Bronchial epithelial cell (primary cell): ENCODE measurements at regions not wholly inside any gene's neighbourhood (a gene's known extent, or its start where the extent isn't known, plus 50 kb on each side); places are given as distances from the start of the nearest gene placed in this dataset.

Experiments
- DNase-seq: peaks from one replicate; pipeline ENCODE4 v3.0.0-alpha.2; 2010; ENCODE audit warnings: low read depth
- FAIRE-seq: peaks from 2 replicates; lab custom pipeline; 2011; peaks lifted over from hg19 to GRCh38; lab: Jason Lieb, UNC
- H3K27me3 ChIP-seq: 2 replicates; pipeline ENCODE4 v1.5.1; 2011; ENCODE audit warnings: low read length; ENCODE audit not compliant: control insufficient read depth, insufficient read depth
- H3K36me3 ChIP-seq: 2 replicates; pipeline ENCODE4 v1.5.1; 2011; ENCODE audit warnings: low read length; ENCODE audit not compliant: control insufficient read depth, insufficient read depth
- H3K4me3 ChIP-seq: 2 replicates; pipeline ENCODE4 v1.5.1; 2011; ENCODE audit warnings: mild to moderate bottlenecking, low read depth, low read length, control low read depth
- TF ChIP-seq, protein P1 (sequence below): IDR thresholded peaks from 2 replicates; pipeline ENCODE4 v1.5.1; 2011; ENCODE audit warnings: mild to moderate bottlenecking, moderate library complexity, low read length, control low read depth, inconsistent platforms; ENCODE audit not compliant: insufficient read depth, severe bottlenecking

DNA sequence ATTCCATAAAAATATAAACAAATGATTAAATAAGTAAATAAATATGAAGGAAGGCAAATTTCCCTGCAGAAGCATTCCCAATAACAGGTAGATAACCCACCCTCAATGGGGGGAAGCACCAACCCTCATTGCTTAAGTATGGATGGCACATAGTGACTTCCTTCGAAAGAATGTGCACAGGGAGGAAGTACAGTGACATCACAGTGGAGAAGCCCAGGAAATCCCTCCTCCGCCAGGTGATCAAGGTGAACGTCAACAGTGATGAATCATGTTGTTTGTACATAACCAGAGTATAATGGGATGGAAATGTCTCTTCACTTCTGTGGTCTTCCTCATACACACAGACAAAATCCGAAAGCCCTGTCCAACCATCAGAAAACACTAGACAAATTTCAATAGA, 267.9 kb downstream of the THBS2 start:
- peak; percentile 47 for DNase-seq
- no peaks in the 10 kb centered on the region for H3K36me3 ChIP-seq

DNA sequence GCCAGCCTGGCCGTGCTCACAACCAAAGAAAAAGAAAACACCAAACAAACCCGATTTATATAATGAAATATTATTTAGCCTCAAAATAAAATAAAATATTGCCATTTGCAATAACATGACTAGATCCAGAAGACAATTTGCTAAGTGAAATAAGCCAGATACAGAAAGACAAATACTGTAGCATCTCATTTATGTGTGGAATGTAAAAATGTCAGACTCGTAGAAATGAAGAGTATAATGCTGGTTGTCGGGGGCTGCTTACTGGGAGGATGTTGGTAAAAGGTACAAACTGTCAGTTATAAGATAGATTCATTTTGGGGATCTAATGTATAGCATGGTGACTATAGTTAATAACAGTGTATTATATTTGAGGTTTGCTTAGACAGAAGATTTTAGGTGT, 269.7 kb downstream of the THBS2 start:
- no peak overlapping the region for H3K4me3 ChIP-seq
- H3K36me3 ChIP-seq: no peaks in the 10 kb centered on the region
- FAIRE-seq (no peak), DNase-seq (no peak)
- TF ChIP-seq, protein P1, sequence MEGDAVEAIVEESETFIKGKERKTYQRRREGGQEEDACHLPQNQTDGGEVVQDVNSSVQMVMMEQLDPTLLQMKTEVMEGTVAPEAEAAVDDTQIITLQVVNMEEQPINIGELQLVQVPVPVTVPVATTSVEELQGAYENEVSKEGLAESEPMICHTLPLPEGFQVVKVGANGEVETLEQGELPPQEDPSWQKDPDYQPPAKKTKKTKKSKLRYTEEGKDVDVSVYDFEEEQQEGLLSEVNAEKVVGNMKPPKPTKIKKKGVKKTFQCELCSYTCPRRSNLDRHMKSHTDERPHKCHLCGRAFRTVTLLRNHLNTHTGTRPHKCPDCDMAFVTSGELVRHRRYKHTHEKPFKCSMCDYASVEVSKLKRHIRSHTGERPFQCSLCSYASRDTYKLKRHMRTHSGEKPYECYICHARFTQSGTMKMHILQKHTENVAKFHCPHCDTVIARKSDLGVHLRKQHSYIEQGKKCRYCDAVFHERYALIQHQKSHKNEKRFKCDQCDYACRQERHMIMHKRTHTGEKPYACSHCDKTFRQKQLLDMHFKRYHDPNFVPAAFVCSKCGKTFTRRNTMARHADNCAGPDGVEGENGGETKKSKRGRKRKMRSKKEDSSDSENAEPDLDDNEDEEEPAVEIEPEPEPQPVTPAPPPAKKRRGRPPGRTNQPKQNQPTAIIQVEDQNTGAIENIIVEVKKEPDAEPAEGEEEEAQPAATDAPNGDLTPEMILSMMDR: no peak
- no peaks in the 10 kb centered on the region for H3K27me3 ChIP-seq

More for the DNA sequence above, 267.9 kb downstream of the THBS2 start:
- no peak overlapping the region for H3K4me3 ChIP-seq
- TF ChIP-seq, protein P1: no peak
- peak; percentile 32 for FAIRE-seq
- H3K27me3 ChIP-seq: no peaks in the 10 kb centered on the region

DNA sequence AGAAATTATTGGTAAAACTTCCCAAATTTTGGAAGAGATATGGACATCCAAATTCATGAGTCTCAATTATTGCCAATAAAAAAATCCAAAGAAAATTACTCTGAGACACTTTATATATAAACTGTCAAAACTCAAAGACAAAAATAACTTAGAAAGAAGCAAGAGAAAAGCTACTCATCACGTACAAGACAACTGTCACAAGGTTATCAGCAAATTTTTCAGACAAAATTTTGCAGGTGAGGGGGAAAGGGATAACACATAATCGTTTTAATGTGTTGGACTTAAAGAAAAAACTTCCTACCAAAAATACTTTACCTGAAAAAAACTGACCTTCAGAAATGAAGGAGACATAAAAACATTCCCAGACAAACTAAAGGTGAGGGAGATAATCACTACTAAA, 272.5 kb downstream of the THBS2 start:
- no peak overlapping the region for H3K4me3 ChIP-seq
- no peaks in the 10 kb centered on the region for H3K27me3 ChIP-seq
- no peak for FAIRE-seq
- no peak for DNase-seq
- no peaks in the 10 kb centered on the region for H3K36me3 ChIP-seq
- TF ChIP-seq, protein P1: no peak

DNA sequence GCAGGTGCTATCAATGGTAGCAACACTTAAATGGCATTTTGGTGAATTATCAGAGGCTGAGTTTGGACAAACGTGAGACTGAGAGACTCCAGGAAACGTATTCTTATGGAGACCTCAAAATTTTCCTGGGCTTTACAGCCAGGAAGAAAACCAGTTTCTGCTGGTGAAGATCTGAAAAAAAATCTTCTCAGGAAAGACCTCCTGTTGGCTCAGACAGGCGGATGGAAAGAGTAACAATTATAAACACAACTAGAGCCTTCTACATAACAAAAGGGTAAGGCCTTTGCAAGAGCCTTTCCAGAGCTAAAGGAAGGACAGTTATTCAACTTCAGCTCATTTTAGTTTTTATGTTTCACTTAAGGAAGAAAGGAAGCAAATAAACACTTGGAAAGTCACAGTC, 274.4 kb downstream of the THBS2 start:
- TF ChIP-seq, protein P1: no peak
- H3K27me3 ChIP-seq: no peaks in the 10 kb centered on the region
- FAIRE-seq (no peak), DNase-seq (no peak)
- H3K4me3 ChIP-seq: no peak overlapping the region
- no peaks in the 10 kb centered on the region for H3K36me3 ChIP-seq

DNA sequence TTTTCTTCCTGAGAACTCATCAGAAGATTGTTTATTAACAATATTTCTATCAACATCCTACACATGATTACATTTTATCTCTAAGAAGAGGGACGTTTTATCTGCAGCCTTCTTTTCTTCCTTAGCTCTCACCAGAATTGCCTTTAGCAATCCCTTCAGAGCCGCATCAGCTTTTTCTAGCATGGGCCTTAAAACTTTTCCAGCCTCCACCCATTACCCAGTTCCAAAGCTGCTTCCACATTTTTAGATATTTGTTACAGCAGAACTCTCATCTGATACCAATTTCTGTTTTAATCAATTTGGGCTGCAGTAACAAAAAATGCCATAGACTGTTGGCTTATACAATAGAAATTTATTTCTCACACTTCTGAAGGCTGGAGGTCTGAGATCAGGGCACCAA, 281.5 kb downstream of the THBS2 start:
- Histone ChIP-seq H3K4me3 (no peak overlapping the region), H3K36me3 (no peaks in the 10 kb centered on the region), H3K27me3 (no peaks in the 10 kb centered on the region)
- TF ChIP-seq, protein P1: no peak
- DNase-seq (no peak), FAIRE-seq (no peak)

DNA sequence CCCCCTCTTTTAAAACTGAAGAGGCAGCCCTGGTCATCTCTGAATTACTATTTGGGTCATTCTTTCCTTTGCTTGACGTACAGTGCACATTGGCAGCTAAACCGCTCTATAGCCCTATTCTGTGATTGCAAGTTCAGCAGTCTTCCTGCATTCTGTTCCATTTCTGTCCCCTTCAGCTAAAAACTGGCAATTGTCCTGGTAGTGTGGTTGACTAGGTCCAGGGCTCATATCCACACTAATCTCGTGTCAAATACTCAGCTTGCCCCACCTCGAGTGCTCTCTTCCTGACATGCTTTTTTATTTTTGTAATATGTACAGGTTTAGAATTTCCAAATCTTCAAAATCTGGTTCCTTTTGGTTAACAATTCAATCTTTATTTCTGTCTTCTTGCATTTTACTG, 282.1 kb downstream of the THBS2 start:
- H3K36me3 ChIP-seq: no peaks in the 10 kb centered on the region
- no peak overlapping the region for H3K4me3 ChIP-seq
- H3K27me3 ChIP-seq: no peaks in the 10 kb centered on the region
- FAIRE-seq (no peak), DNase-seq (no peak)
- TF ChIP-seq, protein P1: no peak
